HFFc6 (cell line): ENCODE measurements at regions not wholly inside any gene's neighbourhood (a gene's known extent, or its start where the extent isn't known, plus 50 kb on each side); places are given as distances from the start of the nearest gene placed in this dataset.

Experiments used
- DNase-seq: peaks from one replicate; pipeline ENCODE4 v3.0.0-alpha.2; 2018
- H3K27ac Mint-ChIP-seq: 2 replicates; pipeline ENCODE4 v1.8.0; 2020; ENCODE audit warnings: mild to moderate bottlenecking, mixed read lengths
- H3K27me3 Mint-ChIP-seq: 2 replicates; pipeline ENCODE4 v1.8.0; 2021; ENCODE audit warnings: mild to moderate bottlenecking, moderate library complexity, mixed read lengths; ENCODE audit not compliant: insufficient read depth
- H3K36me3 Mint-ChIP-seq: 2 replicates; pipeline ENCODE4 v1.8.0; 2021; ENCODE audit warnings: low read depth, mixed read lengths
- H3K4me1 Mint-ChIP-seq: 2 replicates; pipeline ENCODE4 v1.8.0; 2020; ENCODE audit warnings: low read depth, mixed read lengths
- H3K4me3 Mint-ChIP-seq: 2 replicates; pipeline ENCODE4 v1.8.0; 2020; ENCODE audit warnings: mild to moderate bottlenecking, moderate library complexity, mixed read lengths
- H3K9me3 Mint-ChIP-seq: 2 replicates; pipeline ENCODE4 v1.8.0; 2020; ENCODE audit warnings: mild to moderate bottlenecking, mixed read lengths
- TF ChIP-seq, protein P1 (sequence below): fragments of 200-600 bp; sonication (generic); IDR thresholded peaks from 2 replicates; pipeline ENCODE4 v1.5.0; 2021; ENCODE audit warnings: antibody characterized with exemption, mild to moderate bottlenecking

DNA sequence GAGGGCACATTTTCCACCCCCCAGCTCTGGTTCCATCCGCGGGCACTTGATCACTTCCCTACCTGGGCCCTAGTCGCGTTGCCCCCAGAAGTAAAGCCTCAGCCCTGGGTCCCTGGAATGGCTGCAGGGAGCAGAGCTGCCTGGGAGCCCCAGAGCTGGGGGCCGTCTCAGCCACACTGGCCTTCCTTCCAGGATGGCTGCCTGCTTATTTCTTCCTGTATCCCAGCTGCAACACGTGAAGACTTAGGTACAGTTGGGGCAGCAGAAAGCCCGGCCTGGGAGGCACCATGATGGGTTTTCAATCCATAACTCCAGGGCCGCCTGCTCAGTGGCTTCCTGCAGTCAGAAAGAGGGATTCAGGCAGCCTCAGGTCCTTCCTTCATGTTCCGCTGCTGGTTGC is 232.3 kb downstream of the IRX2 start:
- TF ChIP-seq, protein P1, sequence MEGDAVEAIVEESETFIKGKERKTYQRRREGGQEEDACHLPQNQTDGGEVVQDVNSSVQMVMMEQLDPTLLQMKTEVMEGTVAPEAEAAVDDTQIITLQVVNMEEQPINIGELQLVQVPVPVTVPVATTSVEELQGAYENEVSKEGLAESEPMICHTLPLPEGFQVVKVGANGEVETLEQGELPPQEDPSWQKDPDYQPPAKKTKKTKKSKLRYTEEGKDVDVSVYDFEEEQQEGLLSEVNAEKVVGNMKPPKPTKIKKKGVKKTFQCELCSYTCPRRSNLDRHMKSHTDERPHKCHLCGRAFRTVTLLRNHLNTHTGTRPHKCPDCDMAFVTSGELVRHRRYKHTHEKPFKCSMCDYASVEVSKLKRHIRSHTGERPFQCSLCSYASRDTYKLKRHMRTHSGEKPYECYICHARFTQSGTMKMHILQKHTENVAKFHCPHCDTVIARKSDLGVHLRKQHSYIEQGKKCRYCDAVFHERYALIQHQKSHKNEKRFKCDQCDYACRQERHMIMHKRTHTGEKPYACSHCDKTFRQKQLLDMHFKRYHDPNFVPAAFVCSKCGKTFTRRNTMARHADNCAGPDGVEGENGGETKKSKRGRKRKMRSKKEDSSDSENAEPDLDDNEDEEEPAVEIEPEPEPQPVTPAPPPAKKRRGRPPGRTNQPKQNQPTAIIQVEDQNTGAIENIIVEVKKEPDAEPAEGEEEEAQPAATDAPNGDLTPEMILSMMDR = no peak
- no peak overlapping the region for H3K4me3 Mint-ChIP-seq
- no peaks in the 10 kb centered on the region for H3K4me1 Mint-ChIP-seq
- no peak overlapping the region for H3K27ac Mint-ChIP-seq
- DNase-seq = no peak
- peaks cover 4% of the 10 kb centered on the region for H3K27me3 Mint-ChIP-seq
- H3K9me3 Mint-ChIP-seq = peaks cover 69% of the 10 kb centered on the region
- peaks cover 8% of the 10 kb centered on the region; the same call in 1 of the 2 replicates for H3K36me3 Mint-ChIP-seq

DNA sequence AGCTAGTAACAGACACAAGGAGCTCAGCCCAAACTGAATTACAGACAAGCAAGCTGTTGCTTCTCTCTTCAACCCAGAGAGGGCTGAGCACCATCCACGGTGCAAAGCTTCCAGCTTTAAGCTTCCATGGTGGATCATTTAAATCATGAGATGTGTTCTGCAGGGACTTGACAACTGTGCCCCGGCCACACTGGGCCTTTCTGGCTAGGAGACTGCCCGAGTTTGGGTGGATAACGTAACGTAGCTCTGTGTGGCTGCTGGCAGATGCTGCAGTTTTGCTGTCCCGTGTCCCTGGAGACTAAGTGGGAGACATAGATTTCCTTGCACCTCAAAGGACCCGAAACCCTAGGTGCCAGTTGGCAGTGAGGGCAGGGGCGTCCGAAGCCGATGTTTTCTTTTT is 234.0 kb downstream of the IRX2 start:
- DNase-seq = no peak
- Mint-ChIP-seq H3K27ac (no peak overlapping the region), H3K9me3 (peaks cover 59% of the 10 kb centered on the region), H3K27me3 (peaks cover 4% of the 10 kb centered on the region), H3K4me1 (no peaks in the 10 kb centered on the region), H3K4me3 (no peak overlapping the region), H3K36me3 (peaks cover 8% of the 10 kb centered on the region; the same call in 1 of the 2 replicates)
- TF ChIP-seq, protein P1 = no peak

DNA sequence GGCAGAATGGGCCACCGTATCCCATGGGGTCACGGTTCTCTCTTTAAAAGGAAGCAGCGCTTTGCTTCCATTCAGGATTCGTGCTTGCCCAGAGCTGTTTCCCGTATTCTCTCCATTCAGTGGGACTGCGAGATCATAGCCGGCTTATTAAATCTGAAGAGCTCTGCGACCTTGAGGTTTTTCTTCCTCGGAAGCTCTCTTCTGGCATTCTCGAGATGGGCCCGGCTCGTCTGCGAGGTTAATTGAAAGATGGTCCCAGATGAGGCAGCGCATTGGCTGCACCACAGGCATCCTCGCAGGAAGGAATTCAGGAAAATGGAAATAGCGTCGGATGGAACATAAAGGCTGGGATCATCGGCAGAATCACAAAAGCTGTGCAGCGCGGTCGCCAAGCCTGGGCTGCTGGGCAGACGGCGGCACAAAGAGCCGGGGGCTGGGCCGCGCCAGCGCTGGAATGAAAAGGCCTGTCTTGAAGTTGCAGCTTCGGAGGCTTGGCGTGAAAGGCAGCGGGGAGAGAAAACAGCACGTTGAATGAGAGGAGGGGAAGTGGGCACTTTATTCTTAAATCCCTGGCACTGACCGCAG is 236.2 kb downstream of the IRX2 start:
- H3K27ac Mint-ChIP-seq = no peak overlapping the region
- no peak for DNase-seq

DNA sequence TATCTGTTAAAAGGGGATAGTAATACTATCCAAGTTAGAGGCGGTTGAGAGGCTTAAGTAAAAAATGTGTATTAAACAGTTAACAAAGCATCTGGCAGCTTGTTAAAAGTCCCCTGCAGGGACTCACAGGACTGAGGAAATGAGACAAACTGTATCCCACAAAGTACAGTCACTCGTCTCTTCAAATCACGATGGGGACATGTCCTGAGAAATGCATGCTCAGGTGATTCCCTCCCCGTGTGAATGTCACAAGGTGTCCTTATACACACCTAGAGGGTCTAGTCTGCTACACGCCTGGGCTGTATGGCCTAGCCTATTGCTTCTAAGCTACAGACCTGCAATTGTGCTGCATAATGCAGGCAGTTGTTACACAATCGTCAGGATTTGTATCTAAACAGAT is 237.0 kb downstream of the IRX2 start:
- Mint-ChIP-seq H3K4me1 (no peaks in the 10 kb centered on the region), H3K9me3 (peaks cover 60% of the 10 kb centered on the region), H3K4me3 (no peak overlapping the region), H3K27me3 (peaks cover 4% of the 10 kb centered on the region), H3K36me3 (peaks cover 17% of the 10 kb centered on the region), H3K27ac (no peak overlapping the region)
- TF ChIP-seq, protein P1 = no peak
- DNase-seq = no peak

More for the DNA sequence above, 236.2 kb downstream of the IRX2 start:
- Mint-ChIP-seq H3K36me3 (peaks cover 9% of the 10 kb centered on the region; the same call in 1 of the 2 replicates), H3K27me3 (peaks cover 4% of the 10 kb centered on the region), H3K4me1 (no peaks in the 10 kb centered on the region), H3K4me3 (no peak overlapping the region), H3K9me3 (peaks cover 57% of the 10 kb centered on the region)
- TF ChIP-seq, protein P1 = no peak

DNA sequence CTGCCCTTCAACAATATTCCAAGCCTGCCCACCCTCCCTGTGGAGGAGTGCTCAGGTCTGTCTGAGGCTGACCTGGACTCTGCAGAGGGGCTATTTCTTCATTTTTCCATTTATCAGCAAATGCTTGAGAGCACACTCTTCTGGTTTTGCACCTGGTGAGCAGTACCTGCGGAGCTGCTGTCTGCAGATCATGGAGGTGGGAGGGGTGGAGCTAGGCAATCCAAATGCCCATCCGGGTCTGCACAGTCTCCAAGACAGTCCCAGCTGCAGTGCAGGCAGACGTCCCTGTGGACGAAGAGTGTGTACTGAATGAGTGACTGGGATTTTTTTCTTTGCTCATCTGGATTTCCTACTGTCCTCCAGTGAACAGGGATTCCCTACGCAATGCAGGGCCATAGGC is 239.8 kb downstream of the IRX2 start:
- Mint-ChIP-seq H3K27ac (no peak overlapping the region), H3K9me3 (peaks cover 48% of the 10 kb centered on the region), H3K27me3 (peaks cover 4% of the 10 kb centered on the region), H3K4me1 (no peaks in the 10 kb centered on the region), H3K36me3 (peaks cover 18% of the 10 kb centered on the region; the same call in 1 of the 2 replicates), H3K4me3 (no peak overlapping the region)
- TF ChIP-seq, protein P1 = no peak
- DNase-seq = no peak
